GM23248 (cell line): ENCODE measurements at regions not wholly inside any gene's neighbourhood (a gene's known extent, or its start where the extent isn't known, plus 50 kb on each side); places are given as distances from the start of the nearest gene placed in this dataset.

Source experiments
- DNase-seq: peaks from one replicate; pipeline ENCODE4 v3.0.0-alpha.2; 2015
- H2AFZ ChIP-seq: fragments of 200-600 bp; sonication (generic); 2 replicates; pipeline ENCODE4 v1.6.1; 2016; ENCODE audit warnings: antibody characterized with exemption
- H3F3A ChIP-seq: fragments of 200-600 bp; sonication (generic); 2 replicates; pipeline ENCODE4 v1.6.1; 2016; ENCODE audit warnings: mild to moderate bottlenecking, antibody characterized with exemption, mixed run types; ENCODE audit not compliant: insufficient read depth
- H3K27ac ChIP-seq: fragments of 200-600 bp; sonication (generic); 2 replicates; pipeline ENCODE4 v1.5.1; 2016; ENCODE audit warnings: mild to moderate bottlenecking
- H3K27me3 ChIP-seq: fragments of 200-600 bp; sonication (generic); replicated peaks from 2 replicates; pipeline ENCODE4 v1.6.1; 2016; ENCODE audit warnings: mild to moderate bottlenecking; ENCODE audit not compliant: insufficient read depth
- H3K36me3 ChIP-seq: fragments of 200-600 bp; sonication (generic); 2 replicates; pipeline ENCODE4 v1.6.1; 2016; ENCODE audit warnings: low read depth, mild to moderate bottlenecking
- H3K4me1 ChIP-seq: fragments of 200-600 bp; sonication (generic); 2 replicates; pipeline ENCODE4 v1.6.1; 2016; ENCODE audit warnings: mild to moderate bottlenecking; ENCODE audit not compliant: insufficient read depth
- H3K4me2 ChIP-seq: fragments of 200-600 bp; sonication (generic); one replicate; pipeline ENCODE4 v1.6.1; 2016; ENCODE audit warnings: mild to moderate bottlenecking; ENCODE audit not compliant: unreplicated experiment
- H3K4me3 ChIP-seq: fragments of 200-600 bp; sonication (generic); 2 replicates; pipeline ENCODE4 v1.5.1; 2016; ENCODE audit warnings: mild to moderate bottlenecking
- H3K79me2 ChIP-seq: fragments of 200-600 bp; sonication (generic); 2 replicates; pipeline ENCODE4 v1.6.1; 2016; ENCODE audit warnings: mild to moderate bottlenecking; ENCODE audit not compliant: insufficient read depth
- H3K9ac ChIP-seq: fragments of 200-600 bp; sonication (generic); 2 replicates; pipeline ENCODE4 v1.6.1; 2016; ENCODE audit warnings: mild to moderate bottlenecking
- H3K9me2 ChIP-seq: fragments of 200-600 bp; sonication (generic); 2 replicates; pipeline ENCODE4 v1.6.1; 2016; ENCODE audit warnings: mixed run types, mild to moderate bottlenecking, moderate library complexity; ENCODE audit not compliant: insufficient read depth
- H3K9me3 ChIP-seq: fragments of 200-600 bp; sonication (generic); one replicate; pipeline ENCODE4 v1.6.1; 2017; ENCODE audit warnings: low read depth
- H4K20me1 ChIP-seq: fragments of 200-600 bp; sonication (generic); 2 replicates; pipeline ENCODE4 v1.6.0; 2016; ENCODE audit not compliant: insufficient read depth
- EZH2 ChIP-seq: fragments of 200-600 bp; sonication (generic); IDR thresholded peaks from 2 replicates; pipeline ENCODE4 v1.6.1; 2018; ENCODE audit warnings: antibody characterized with exemption, mild to moderate bottlenecking; ENCODE audit not compliant: insufficient read depth, poor library complexity, severe bottlenecking
- EZH2phosphoT487 ChIP-seq: fragments of 200-600 bp; sonication (generic); IDR thresholded peaks from 2 replicates; pipeline ENCODE4 v1.6.1; 2018; ENCODE audit warnings: antibody characterized with exemption, moderate library complexity, mild to moderate bottlenecking, low read depth; ENCODE audit not compliant: insufficient read depth
- WGBS, 2 experiments: methylation state at CpG; one replicate each; pipeline ENCODE4 v1.1.6; 2015 to 2017; ENCODE audit warnings: low lambda C conversion rate in 2 of 2, low coverage in 1 of 2; ENCODE audit errors: missing lambda C conversion rate in 2 of 2; 5-methylcytosine and 5-hydroxymethylcytosine counted together
- in situ Hi-C: fragments of 300-500 bp; cut with MboI; formaldehyde crosslinking; loops from 2 replicates; pipeline ENCODE4 v1.15.0; 2020

DNA sequence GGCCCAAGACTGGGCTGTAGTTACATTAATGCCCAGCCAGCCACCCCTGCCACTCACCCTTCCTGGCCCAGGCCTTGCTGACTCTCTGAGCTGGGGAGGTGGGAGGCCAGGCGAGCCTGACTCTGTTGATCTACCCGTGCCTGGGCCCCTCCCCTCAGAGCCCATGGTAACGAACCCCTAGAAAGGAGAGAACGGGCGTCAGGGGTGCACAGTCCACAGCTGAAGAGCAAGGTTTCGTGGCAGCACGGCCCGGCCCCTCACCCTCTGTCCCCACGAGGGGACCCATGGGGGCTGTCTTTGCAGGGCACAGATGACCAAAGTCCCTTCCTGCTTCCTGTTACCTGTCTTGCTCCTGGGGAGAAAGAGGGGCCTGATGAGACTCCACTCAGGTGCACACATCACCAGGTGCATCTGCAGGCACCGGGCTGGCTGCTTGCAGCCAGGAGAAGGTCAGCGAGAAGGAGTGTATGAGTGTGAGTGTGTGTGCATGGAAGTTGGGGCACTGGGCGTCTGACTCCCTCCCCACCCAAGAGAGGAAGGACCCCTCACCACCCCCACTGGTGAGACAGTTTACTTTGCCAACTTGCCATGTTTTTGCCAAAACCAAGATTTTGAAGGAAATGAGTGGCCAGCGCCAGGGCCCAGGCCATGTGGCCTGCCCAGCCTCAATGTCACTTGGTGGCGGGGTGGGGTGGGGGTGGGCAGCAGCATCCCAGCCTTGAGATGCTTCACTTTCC, 359.1 kb downstream of the SEC14L1 start:
- TF ChIP-seq EZH2phosphoT487 = no peak
- Histone ChIP-seq H3K9ac (no peak overlapping the region), H3F3A (peaks cover 16% of the 10 kb centered on the region), H2AFZ (no peak overlapping the region), H3K4me2 (no peak overlapping the region), H3K79me2 (peaks cover 5% of the 10 kb centered on the region; the same call in 1 of the 2 replicates), H3K4me3 (no peak overlapping the region), H3K27me3 (no peaks in the 10 kb centered on the region), H3K4me1 (no peaks in the 10 kb centered on the region), H3K36me3 (peaks cover 4% of the 10 kb centered on the region; the same call in 1 of the 2 replicates), H3K27ac (no peak overlapping the region), H3K9me2 (no peaks in the 10 kb centered on the region), H3K9me3 (no peaks in the 10 kb centered on the region), H4K20me1 (no peaks in the 10 kb centered on the region)
- 88 to 95% methylated on average over 13 to 14 of the region's 14 CpGs for WGBS, 2 experiments
- in situ Hi-C loops = loop anchor here (10.0 kb wide), 1 partner anchor 175 kb away; no protein-coding TSS in a partner anchor
- DNase-seq = no peak

DNA sequence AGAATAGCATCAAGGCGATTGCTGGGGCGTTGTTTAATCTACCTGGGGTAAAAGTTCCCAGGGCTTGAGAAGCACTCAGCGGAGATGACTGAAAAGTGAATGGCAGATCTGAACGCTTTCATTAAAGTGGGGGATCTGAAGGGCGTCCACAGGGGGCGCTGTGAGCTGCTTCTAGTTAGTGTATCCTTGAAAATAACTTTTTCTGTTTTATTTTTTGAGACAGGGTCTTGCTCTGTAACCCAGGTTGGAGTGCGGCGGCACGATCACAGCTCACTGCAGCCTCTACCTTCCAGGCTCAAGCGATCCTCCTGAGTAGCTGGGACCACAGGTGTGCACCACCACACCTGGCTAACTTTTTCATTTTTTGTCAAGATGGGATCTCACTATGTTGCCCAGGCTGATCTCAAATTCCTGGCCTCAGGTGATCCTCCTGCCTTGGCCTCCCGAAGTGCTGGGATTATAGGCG, 360.4 kb downstream of the SEC14L1 start:
- Histone ChIP-seq H3K4me1 (no peaks in the 10 kb centered on the region), H4K20me1 (no peaks in the 10 kb centered on the region), H3K9me3 (no peaks in the 10 kb centered on the region), H3K9me2 (no peaks in the 10 kb centered on the region), H2AFZ (no peak overlapping the region), H3F3A (peaks cover 16% of the 10 kb centered on the region), H3K27ac (no peak overlapping the region), H3K4me3 (no peak overlapping the region), H3K36me3 (peaks cover 4% of the 10 kb centered on the region; the same call in 1 of the 2 replicates), H3K4me2 (no peak overlapping the region), H3K79me2 (no peaks in the 10 kb centered on the region), H3K27me3 (no peaks in the 10 kb centered on the region), H3K9ac (no peak overlapping the region)
- TF ChIP-seq EZH2 = no peak
- no peak for TF ChIP-seq EZH2phosphoT487
- in situ Hi-C loops = no loop called here
- 88 to 92% methylated on average over 12 of the region's 12 CpGs for WGBS, 2 experiments
- peak; percentile 57 for DNase-seq

DNA sequence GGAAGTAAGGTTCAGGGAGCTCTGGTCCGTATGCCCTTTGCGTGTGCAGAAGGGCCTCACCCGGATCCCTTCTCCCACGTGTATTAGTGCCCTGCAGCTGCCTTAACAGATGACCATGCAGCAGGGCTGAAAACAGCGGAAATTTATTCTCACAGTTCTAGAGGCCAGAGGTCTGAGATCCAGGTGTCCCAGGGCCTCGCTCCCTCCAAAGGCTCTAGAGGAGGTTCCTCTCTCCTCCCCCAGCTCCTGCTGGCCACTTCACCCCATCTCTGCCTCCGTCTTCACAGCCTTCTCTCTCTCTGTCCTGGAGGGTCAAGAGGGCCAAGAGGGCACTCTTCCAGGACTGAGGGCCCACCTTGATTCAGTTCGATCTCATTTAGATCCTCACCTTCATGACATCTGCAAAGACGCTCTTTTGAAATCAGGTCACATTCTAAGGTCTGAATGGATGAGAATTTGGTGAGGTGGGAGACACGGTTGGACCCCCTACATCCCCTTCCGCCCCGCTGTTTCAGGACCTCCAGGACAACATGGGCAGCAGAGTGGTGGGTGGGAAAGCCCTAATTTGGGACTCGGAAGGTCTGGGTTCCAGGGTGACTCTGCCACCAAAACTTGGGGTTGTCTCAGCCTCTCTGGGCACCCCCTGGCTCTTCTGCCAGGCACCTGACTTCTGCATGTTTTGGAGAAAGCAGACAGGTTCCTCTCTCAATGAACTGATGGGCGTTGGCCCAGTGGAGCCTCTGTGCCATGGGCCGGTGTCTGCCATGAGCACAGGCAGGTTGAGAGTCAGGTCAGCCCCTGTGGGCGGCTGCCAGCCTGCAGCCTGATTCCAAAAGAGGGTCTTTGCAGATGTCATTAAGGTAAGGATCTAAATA, 361.2 kb downstream of the SEC14L1 start:
- Histone ChIP-seq H3K9ac (no peak overlapping the region), H3K27me3 (no peaks in the 10 kb centered on the region), H3K9me2 (no peaks in the 10 kb centered on the region), H3K4me2 (no peak overlapping the region), H3K4me3 (no peak overlapping the region), H3K9me3 (no peaks in the 10 kb centered on the region), H3F3A (peaks cover 16% of the 10 kb centered on the region), H3K27ac (no peak overlapping the region), H4K20me1 (no peaks in the 10 kb centered on the region), H3K4me1 (no peaks in the 10 kb centered on the region), H3K36me3 (peaks cover 4% of the 10 kb centered on the region; the same call in 1 of the 2 replicates), H2AFZ (no peak overlapping the region), H3K79me2 (no peaks in the 10 kb centered on the region)
- DNase-seq = no peak
- 84 to 86% methylated on average over 16 of the region's 16 CpGs for WGBS, 2 experiments
- TF ChIP-seq EZH2 (no peak), EZH2phosphoT487 (no peak)
- in situ Hi-C loops = no loop called here

DNA sequence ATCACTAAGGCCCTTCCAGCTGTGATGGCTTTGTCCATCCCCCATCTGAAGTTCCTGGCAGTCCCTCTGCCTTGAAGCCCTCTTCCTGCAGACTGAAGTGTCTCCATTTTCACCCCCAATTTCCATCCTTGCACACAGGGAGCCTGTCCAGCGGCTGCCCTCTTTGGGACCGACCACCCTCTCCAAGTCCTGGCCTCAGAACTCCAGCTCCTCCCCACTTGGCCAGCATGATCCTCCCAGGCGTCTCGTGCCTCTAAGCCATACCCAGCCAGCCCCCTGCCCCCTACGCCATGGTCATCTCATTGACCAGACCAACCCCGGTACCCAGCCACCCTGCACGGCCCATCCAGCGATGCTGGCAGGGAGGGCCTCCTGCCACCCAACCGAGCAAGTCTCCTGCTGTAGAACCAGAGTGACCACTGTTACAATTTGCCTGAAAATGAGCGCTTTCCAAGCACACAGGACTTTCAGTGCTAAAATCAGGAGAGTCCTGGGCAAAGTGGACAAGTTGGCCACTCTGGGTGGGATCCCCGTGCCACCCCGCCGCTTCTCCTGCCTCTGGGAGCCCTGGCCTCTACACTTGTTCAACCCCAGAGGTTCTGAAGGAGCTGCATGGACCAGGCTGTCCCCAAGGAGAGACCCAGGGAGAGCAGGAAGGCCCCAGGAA, 362.0 kb downstream of the SEC14L1 start:
- Histone ChIP-seq H3K9me3 (no peaks in the 10 kb centered on the region), H3K4me2 (no peak overlapping the region), H3K4me1 (no peaks in the 10 kb centered on the region), H3K27ac (no peak overlapping the region), H3K27me3 (no peaks in the 10 kb centered on the region), H3K79me2 (no peaks in the 10 kb centered on the region), H3K36me3 (peaks cover 4% of the 10 kb centered on the region; the same call in 1 of the 2 replicates), H3K4me3 (no peak overlapping the region), H3F3A (peaks cover 16% of the 10 kb centered on the region), H3K9ac (no peak overlapping the region), H4K20me1 (no peaks in the 10 kb centered on the region), H3K9me2 (no peaks in the 10 kb centered on the region), H2AFZ (no peak overlapping the region)
- TF ChIP-seq EZH2phosphoT487 (no peak), EZH2 (no peak)
- DNase-seq = no peak
- in situ Hi-C loops = no loop called here
- 84 to 88% methylated on average over 13 of the region's 13 CpGs for WGBS, 2 experiments
